ENCODE measurements at regions not wholly inside any gene's neighbourhood (a gene's known extent, or its start where the extent isn't known, plus 50 kb on each side); places are given as distances from the start of the nearest gene placed in this dataset.
A peak's percentile ranks its signal among the peaks of the same experiment; 100 is the strongest.

DNA sequence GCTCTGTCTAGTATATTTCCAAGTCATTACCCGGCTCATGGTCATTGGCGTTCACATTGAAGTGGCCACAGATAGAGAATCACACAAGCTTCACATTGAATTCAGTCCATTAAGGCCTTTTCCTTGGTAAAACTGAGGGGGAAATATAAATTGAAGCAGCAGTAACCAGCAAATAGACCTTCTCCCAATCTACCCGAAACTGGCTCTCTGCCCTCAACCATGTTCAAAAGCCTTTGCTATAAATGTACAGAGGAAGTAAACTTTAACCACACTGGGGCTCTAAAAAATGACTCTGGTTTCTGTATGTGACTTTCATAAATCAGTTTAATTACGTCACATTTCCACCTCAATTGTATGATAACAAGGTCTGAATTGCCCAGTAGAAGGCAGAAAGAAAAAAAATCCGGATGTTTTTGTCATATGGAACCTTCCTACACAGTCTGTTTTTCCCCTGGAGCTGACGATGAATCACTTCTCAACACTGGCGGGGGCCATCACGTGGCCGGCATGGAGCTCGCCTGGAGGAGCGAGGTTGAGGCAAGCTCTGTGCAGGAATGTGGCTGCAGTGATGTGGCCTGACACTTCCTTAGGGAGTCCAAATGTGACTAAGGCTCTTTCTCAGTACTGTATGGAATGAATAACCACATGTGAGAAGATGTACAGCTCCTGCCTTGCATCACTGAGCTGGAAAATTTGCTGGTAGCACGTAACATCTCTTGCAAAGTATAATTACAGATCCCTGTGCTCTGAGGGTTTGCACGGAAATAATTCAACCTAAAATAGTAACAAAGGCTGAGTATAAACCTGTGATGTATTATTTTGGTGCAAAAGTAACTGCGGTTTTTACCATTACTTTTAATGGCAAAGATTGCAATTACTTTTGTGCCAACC lies 58.6 kb upstream of the SNX9 start:
- H3K27ac Mint-ChIP-seq: peak overlapping the region; percentile 91
- intact Hi-C loops (cut with micrococcal nuclease): loop anchor here (1.0 to 10.0 kb wide), 17 partner anchors 8 to 884 kb away; no protein-coding TSS in a partner anchor
- CTCF ChIA-PET: interaction anchor here (0.6 to 10.1 kb wide), 14 partner anchors 8 to 262 kb away, joined by 3 to 142 read pairs (median 4); no protein-coding TSS in a partner anchor
- peaks cover 86% of the 10 kb centered on the region for H3K4me1 Mint-ChIP-seq (ENCODE audit: low read depth)
- peak overlapping the region; percentile 7 for H3K4me3 Mint-ChIP-seq
- H3K9me3 Mint-ChIP-seq: no peaks in the 10 kb centered on the region
- H3K36me3 Mint-ChIP-seq (ENCODE audit: low read depth): no peaks in the 10 kb centered on the region
- no peaks in the 10 kb centered on the region for H3K27me3 Mint-ChIP-seq (ENCODE audit: low read depth)
- peak; percentile 94 for DNase-seq

DNA sequence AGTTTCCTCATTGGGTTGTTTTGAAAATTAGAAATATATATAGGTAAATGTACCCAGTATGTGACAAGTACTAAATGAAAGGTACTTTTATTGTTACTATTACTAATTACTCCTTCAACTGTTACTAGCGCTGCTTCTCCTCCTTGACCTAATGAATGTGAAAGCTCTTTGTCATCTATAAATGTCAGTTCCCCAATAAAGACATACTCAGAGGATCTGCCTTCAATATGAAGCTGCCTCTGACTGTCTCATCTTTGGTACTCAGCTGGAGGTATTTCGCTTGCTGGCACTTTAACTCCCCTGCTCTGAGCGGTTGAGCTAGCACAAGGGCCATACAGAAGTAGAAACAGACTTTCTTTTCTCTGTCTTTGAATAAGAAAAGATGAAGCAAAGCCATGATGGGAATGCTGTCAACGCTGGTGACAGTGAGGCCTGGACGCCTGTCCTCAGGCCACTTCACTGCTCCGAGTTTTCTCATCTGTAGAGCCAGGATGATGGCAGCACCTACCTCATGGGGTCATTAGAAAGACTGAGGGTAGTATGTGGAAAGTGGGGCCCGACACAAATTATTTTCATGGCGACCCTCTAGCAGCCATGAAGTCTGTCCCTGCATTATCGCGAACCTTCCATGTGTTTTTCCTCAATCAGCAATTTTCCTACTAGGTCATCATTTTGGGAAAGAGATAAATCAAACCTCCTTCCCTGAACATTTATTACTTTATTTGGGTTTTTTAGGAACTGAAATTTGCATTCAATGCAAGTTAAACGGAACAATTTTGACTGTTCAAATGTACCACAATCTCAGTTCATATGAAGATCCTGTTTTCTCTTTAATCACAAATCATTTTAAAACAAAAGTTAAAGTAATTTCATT lies 55.9 kb upstream of the SNX9 start:
- H3K4me1 Mint-ChIP-seq (ENCODE audit: low read depth): peaks cover 84% of the 10 kb centered on the region
- H3K36me3 Mint-ChIP-seq (ENCODE audit: low read depth): no peaks in the 10 kb centered on the region
- intact Hi-C loops (cut with micrococcal nuclease): loop anchor here (10.0 kb wide), 1 partner anchor 712 kb away; no protein-coding TSS in a partner anchor
- H3K9me3 Mint-ChIP-seq: no peaks in the 10 kb centered on the region
- H3K4me3 Mint-ChIP-seq: no peak overlapping the region
- no peak overlapping the region for H3K27ac Mint-ChIP-seq
- CTCF ChIA-PET: interaction anchor here (1.0 to 1.7 kb wide), 2 partner anchors 10 to 106 kb away, joined by 5 to 8 read pairs; no protein-coding TSS in a partner anchor
- DNase-seq: no peak
- H3K27me3 Mint-ChIP-seq (ENCODE audit: low read depth): no peaks in the 10 kb centered on the region

DNA sequence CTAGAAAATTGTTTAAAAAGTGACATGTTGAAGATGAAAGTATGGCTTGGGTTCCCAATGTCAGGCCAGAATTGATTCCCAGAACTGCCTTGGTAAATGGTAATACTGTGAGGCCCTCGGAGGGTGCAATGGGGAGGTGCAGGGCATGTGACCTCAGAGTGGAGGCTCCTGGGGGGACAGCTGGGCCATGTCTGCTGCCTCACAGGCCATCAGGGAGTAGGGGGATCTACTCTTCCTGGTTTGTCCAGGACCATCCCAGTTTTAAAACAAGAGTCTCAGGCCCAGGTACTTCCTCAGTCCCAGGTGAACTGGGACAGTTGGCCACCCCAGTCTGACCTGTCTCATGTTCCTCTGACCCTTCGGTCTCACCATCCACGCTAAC lies 55.3 kb upstream of the SNX9 start:
- intact Hi-C loops (cut with micrococcal nuclease): loop anchor here (2.0 to 10.0 kb wide), 2 partner anchors 13 to 713 kb away; no protein-coding TSS in a partner anchor
- Mint-ChIP-seq H3K36me3 (ENCODE audit: low read depth) (no peaks in the 10 kb centered on the region), H3K27me3 (ENCODE audit: low read depth) (no peaks in the 10 kb centered on the region), H3K27ac (peak overlapping the region; percentile 83), H3K9me3 (no peaks in the 10 kb centered on the region), H3K4me1 (ENCODE audit: low read depth) (peaks cover 81% of the 10 kb centered on the region), H3K4me3 (no peak overlapping the region)
- CTCF ChIA-PET: no interaction called here
- DNase-seq: no peak

DNA sequence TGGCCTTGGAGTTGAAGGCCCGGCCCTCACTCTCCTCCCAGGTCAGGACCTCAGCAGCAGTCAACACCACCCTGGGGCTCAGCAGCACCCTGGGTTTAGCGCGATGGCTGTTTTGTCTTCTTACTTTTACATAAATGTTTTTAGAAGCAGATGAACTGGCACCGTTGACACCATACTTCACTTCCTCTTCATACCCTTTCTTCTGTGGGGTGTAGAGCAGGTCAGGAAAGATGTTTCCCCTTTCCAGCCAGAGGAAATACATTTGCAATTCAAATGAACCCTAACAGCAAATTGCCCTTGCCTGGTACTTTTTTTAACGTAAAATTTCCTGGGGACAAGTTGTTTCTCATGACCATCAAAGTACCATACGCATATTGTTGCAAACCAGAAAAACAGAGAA lies 54.7 kb upstream of the SNX9 start:
- intact Hi-C loops (cut with micrococcal nuclease): loop anchor here (2.0 to 10.0 kb wide), 2 partner anchors 14 to 714 kb away; no protein-coding TSS in a partner anchor
- Mint-ChIP-seq H3K27me3 (ENCODE audit: low read depth) (no peaks in the 10 kb centered on the region), H3K4me3 (no peak overlapping the region), H3K9me3 (no peaks in the 10 kb centered on the region), H3K27ac (peak overlapping the region; percentile 83), H3K36me3 (ENCODE audit: low read depth) (no peaks in the 10 kb centered on the region), H3K4me1 (ENCODE audit: low read depth) (peaks cover 79% of the 10 kb centered on the region)
- no peak for DNase-seq
- CTCF ChIA-PET: interaction anchor here (0.8 to 3.6 kb wide), 3 partner anchors 12 to 63 kb away, joined by 3 to 27 read pairs (median 4); no protein-coding TSS in a partner anchor

DNA sequence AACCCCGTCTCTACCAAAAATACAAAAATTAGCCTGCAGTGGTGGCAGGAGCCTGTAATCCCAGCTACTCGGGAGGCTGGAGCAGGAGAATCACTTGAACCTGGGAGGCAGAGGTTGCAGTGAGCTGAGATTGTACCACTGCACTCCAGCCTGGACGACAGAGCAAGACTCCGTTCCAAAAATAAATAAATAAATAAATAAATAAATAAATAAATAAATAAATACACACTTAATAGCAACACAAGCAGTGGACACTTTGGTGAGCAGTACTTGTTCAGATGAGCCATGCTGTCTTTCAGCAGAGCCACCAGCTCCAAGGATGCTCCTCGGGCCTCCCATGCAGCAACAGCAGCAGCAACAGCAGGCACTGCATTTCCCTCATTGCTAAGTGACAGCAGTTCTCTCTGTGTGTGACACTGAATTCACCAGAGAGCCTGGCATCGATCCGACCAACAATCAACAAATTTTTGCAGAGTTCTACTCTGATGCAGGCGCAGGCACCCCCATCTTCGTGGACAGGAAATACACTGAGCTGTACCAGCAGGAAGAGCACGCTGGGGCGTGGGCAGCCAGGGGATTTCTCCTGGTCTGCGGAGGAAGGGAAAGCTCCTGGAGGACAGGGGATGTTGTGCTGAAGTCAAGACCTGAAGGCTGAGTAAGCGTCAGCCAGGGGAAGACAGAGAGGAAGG lies 54.0 kb upstream of the SNX9 start:
- Mint-ChIP-seq H3K27ac (peak overlapping the region; percentile 83), H3K4me1 (ENCODE audit: low read depth) (peaks cover 79% of the 10 kb centered on the region), H3K4me3 (peak overlapping the region; percentile 4), H3K36me3 (ENCODE audit: low read depth) (peaks cover 1% of the 10 kb centered on the region), H3K27me3 (ENCODE audit: low read depth) (no peaks in the 10 kb centered on the region), H3K9me3 (no peaks in the 10 kb centered on the region)
- CTCF ChIA-PET: interaction anchor here (0.8 to 3.6 kb wide), 4 partner anchors 13 to 104 kb away, joined by 3 to 27 read pairs (median 5); no protein-coding TSS in a partner anchor
- intact Hi-C loops (cut with micrococcal nuclease): loop anchor here (2.0 to 10.0 kb wide), 2 partner anchors 14 to 714 kb away; no protein-coding TSS in a partner anchor
- DNase-seq: peak; percentile 74

DNA sequence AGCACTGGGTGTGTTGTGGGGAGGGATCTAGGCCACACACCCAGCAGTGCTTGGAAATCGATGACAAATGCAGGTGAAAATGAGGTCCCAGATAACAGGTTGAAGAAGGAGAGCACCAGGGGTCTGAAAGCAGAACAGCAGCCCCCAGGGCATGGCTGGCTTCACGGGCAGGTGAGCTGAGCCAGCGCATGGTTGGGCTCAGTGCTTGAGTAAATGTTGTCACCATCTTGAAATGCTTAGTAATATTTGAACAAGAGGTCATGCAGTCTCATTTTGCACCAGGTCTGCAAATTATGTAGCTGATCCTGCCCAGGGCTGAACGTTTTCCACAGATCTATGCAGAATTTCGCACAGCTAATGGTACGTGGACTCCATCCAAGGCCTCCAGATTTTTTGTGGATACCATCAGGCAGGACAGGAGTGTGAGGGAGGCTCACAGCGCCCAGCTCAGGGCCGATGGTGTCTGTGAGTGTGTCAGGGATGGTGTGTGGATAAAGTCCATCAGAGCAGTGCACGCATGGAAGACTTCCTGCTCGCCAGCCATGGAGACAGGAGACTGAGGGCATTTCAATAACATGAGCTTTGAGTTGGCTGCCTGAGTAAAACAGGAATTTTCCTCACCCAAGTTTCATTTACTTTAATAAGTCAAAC lies 53.1 kb upstream of the SNX9 start:
- Mint-ChIP-seq H3K9me3 (no peaks in the 10 kb centered on the region), H3K27ac (peak overlapping the region; percentile 42), H3K4me1 (ENCODE audit: low read depth) (peaks cover 71% of the 10 kb centered on the region), H3K36me3 (ENCODE audit: low read depth) (peaks cover 1% of the 10 kb centered on the region), H3K4me3 (no peak overlapping the region), H3K27me3 (ENCODE audit: low read depth) (no peaks in the 10 kb centered on the region)
- intact Hi-C loops (cut with micrococcal nuclease): loop anchor here (2.0 to 10.0 kb wide), 2 partner anchors 15 to 715 kb away; no protein-coding TSS in a partner anchor
- CTCF ChIA-PET: interaction anchor here (1.3 to 3.6 kb wide), 2 partner anchors 14 to 104 kb away, joined by 6 to 27 read pairs; no protein-coding TSS in a partner anchor
- DNase-seq: no peak

DNA sequence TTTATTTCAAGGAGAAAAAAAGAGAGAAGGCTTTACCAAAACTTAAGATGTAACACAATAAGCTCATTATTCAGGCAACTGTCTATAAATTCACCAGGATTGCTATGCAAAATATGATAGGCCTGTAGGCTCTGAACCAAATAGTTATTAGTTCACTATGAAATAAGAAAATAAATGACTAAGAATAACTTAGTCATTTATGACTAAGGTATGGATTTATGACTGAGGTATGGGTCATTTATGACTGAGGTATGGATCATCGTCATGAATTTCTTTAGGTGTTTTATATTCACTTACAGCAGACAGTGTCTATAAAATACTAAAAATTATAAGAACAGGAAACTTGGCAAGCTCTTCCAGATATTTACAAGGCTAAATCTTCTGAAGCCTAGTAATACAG lies 52.1 kb upstream of the SNX9 start:
- CTCF ChIA-PET: interaction anchor here (0.8 to 3.6 kb wide), 4 partner anchors 15 to 109 kb away, joined by 3 to 27 read pairs (median 4); no protein-coding TSS in a partner anchor
- no peak overlapping the region for H3K4me3 Mint-ChIP-seq
- intact Hi-C loops (cut with micrococcal nuclease): no loop called here

DNA sequence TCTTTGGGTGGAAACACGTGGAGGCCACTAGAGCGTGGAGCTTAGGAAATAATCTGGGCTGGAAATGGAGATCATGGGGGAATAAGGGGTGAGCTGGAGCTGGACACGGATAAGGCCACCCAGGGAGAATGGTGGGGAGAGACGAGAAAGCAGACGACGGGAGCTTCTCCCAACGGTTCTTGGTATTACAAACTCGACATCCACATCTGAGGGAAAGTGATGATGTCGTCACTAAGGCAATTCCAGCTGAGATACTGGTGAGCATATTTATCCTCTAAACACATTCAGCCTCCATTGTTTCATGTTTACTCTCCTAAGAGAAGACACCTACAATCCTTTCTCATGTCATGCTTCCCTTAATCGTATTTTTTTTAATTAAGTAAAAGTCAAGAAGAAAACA lies 50.2 kb upstream of the SNX9 start:
- DNase-seq: no peak
- Mint-ChIP-seq H3K27ac (no peak overlapping the region), H3K9me3 (peaks cover 11% of the 10 kb centered on the region), H3K4me3 (no peak overlapping the region), H3K36me3 (ENCODE audit: low read depth) (peaks cover 4% of the 10 kb centered on the region), H3K27me3 (ENCODE audit: low read depth) (no peaks in the 10 kb centered on the region), H3K4me1 (ENCODE audit: low read depth) (peaks cover 48% of the 10 kb centered on the region)
- intact Hi-C loops (cut with micrococcal nuclease): no loop called here
- CTCF ChIA-PET: no interaction called here

More for the DNA sequence above, 52.1 kb upstream of the SNX9 start:
- H3K27me3 Mint-ChIP-seq (ENCODE audit: low read depth): no peaks in the 10 kb centered on the region
- H3K4me1 Mint-ChIP-seq (ENCODE audit: low read depth): peaks cover 62% of the 10 kb centered on the region
- peaks cover 3% of the 10 kb centered on the region for H3K9me3 Mint-ChIP-seq
- H3K36me3 Mint-ChIP-seq (ENCODE audit: low read depth): peaks cover 1% of the 10 kb centered on the region
- DNase-seq: no peak
- H3K27ac Mint-ChIP-seq: no peak overlapping the region
